ENCODE measurements at regions not wholly inside any gene's neighbourhood (a gene's known extent, or its start where the extent isn't known, plus 50 kb on each side); places are given as distances from the start of the nearest gene placed in this dataset.

- Histone ChIP-seq H3K9me3 (no peaks in the 10 kb centered on the region), H3K36me3 (no peaks in the 10 kb centered on the region), H3K4me1 (no peaks in the 10 kb centered on the region), H3K4me3 (no peak overlapping the region), H3K27me3 (no peaks in the 10 kb centered on the region), H3K27ac (no peak overlapping the region)
- no peak for TF ChIP-seq POLR2A (IDR thresholded peaks at IDR 0.05)
- TF ChIP-seq, protein P1, sequence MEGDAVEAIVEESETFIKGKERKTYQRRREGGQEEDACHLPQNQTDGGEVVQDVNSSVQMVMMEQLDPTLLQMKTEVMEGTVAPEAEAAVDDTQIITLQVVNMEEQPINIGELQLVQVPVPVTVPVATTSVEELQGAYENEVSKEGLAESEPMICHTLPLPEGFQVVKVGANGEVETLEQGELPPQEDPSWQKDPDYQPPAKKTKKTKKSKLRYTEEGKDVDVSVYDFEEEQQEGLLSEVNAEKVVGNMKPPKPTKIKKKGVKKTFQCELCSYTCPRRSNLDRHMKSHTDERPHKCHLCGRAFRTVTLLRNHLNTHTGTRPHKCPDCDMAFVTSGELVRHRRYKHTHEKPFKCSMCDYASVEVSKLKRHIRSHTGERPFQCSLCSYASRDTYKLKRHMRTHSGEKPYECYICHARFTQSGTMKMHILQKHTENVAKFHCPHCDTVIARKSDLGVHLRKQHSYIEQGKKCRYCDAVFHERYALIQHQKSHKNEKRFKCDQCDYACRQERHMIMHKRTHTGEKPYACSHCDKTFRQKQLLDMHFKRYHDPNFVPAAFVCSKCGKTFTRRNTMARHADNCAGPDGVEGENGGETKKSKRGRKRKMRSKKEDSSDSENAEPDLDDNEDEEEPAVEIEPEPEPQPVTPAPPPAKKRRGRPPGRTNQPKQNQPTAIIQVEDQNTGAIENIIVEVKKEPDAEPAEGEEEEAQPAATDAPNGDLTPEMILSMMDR (IDR thresholded peaks at IDR 0.05): no peak
- no peak for DNase-seq
Observed at GRCh38 chr1:83637586-83637985, 361.3 kb downstream of the TTLL7 start.

DNA sequence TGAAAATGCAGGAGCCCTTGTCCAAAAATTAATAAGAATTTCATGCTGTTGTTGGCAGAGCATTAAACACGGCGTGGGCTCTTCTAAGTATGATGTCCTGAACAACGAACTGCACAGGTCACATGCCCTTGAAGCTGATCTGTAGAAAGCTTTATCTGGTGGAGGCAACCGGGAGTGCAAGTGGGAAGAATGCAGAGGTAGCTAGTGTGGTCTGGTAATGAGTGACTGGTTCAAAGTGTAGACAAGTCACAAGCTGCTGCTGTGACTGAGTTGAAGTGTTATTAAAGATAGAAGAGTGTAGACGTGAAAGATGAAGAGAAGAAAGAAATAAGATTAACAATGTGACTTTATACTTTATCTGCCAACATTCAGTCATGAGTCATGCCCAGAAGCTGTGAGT is 361.9 kb downstream of the TTLL7 start:
- no peaks in the 10 kb centered on the region for H3K27me3 ChIP-seq
- no peaks in the 10 kb centered on the region for H3K9me3 ChIP-seq
- DNase-seq: no peak
- TF ChIP-seq POLR2A (IDR thresholded peaks at IDR 0.05): no peak
- TF ChIP-seq, protein P1 (IDR thresholded peaks at IDR 0.05): no peak
- H3K36me3 ChIP-seq: no peaks in the 10 kb centered on the region
- no peak overlapping the region for H3K27ac ChIP-seq
- no peak overlapping the region for H3K4me3 ChIP-seq
- no peaks in the 10 kb centered on the region for H3K4me1 ChIP-seq

DNA sequence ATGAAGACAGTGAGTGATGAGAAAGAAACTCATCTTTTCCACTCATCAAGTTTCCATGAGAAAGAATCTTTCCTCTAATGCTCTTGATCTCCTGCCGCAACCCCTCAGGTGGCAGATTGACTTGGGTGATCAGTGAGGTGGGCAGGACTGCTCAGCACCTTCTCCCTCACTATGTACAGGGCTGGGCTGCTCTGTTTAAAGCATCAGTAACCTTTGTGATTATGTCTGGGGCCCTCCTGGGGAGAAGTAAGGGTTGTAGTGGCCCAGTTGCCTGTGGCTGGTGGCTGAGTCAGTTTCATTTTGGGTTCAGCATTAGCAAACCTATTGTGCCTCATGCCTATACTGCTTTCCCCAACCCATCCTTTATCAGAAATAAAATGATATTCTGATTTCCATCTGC is 366.0 kb downstream of the TTLL7 start:
- DNase-seq: no peak
- Histone ChIP-seq H3K27ac (no peak overlapping the region), H3K27me3 (no peaks in the 10 kb centered on the region), H3K4me1 (no peaks in the 10 kb centered on the region), H3K4me3 (no peak overlapping the region), H3K36me3 (no peaks in the 10 kb centered on the region), H3K9me3 (no peaks in the 10 kb centered on the region)
- TF ChIP-seq POLR2A (IDR thresholded peaks at IDR 0.05): no peak
- TF ChIP-seq, protein P1 (IDR thresholded peaks at IDR 0.05): no peak

DNA sequence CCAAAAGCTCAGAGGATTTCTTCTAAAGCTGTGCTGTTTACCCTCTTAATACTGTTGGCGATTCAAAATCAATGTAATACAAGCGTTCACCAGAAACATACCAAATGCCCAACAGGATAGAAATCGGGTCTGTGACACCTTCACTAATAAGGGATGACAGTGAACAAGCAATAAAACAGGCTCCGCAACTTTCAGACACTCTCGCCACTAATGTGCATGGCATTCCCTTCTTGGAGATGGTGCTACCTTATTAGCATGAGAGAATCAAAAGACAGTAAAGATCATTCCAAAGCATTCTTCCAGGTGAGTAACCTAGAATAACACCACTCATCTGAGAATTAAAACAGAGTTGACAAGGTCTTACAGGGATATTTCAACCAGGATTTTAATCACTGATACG is 367.1 kb downstream of the TTLL7 start:
- H3K27me3 ChIP-seq: no peaks in the 10 kb centered on the region
- TF ChIP-seq, protein P1 (IDR thresholded peaks at IDR 0.05): no peak
- no peak overlapping the region for H3K4me3 ChIP-seq
- no peaks in the 10 kb centered on the region for H3K9me3 ChIP-seq
- no peak for DNase-seq
- no peaks in the 10 kb centered on the region for H3K4me1 ChIP-seq
- no peaks in the 10 kb centered on the region for H3K36me3 ChIP-seq
- H3K27ac ChIP-seq: no peak overlapping the region

DNA sequence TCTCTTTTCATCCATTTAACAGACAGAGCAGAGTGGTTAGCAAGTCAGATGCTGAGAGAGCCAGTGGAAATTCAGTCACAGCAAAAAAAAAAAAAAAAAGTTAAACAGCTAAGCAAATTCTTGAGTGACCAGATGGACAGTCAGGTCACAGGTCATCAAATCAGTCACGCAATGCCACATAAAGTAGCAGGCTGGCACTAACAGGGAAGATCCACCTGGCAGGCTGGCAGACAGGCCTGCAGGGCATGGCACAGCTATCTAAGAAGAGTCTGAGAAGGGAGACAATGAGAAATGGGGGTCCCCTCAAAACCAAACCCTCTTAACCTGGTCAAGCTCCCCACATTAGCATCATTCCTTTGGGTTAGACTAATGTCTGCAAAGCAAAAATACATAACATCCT is 371.9 kb downstream of the TTLL7 start:
- Histone ChIP-seq H3K27ac (no peak overlapping the region), H3K4me3 (no peak overlapping the region), H3K9me3 (no peaks in the 10 kb centered on the region), H3K27me3 (no peaks in the 10 kb centered on the region), H3K36me3 (no peaks in the 10 kb centered on the region), H3K4me1 (no peaks in the 10 kb centered on the region)
- no peak for DNase-seq
- no peak for TF ChIP-seq POLR2A (IDR thresholded peaks at IDR 0.05)
- TF ChIP-seq, protein P1 (IDR thresholded peaks at IDR 0.05): no peak

- no peak overlapping the region for H3K27ac ChIP-seq
- no peaks in the 10 kb centered on the region for H3K4me1 ChIP-seq
- no peaks in the 10 kb centered on the region for H3K36me3 ChIP-seq
- DNase-seq: no peak
- H3K9me3 ChIP-seq: no peaks in the 10 kb centered on the region
- no peak for TF ChIP-seq POLR2A (IDR thresholded peaks at IDR 0.05)
- TF ChIP-seq, protein P1 (IDR thresholded peaks at IDR 0.05): no peak
- no peak overlapping the region for H3K4me3 ChIP-seq
- H3K27me3 ChIP-seq: no peaks in the 10 kb centered on the region
Observed at GRCh38 chr1:83626603-83627002, 372.3 kb downstream of the TTLL7 start.

All from Peyer's patch (tissue), 4 donors.